ENCODE measurements at regions not wholly inside any gene's neighbourhood (a gene's known extent, or its start where the extent isn't known, plus 50 kb on each side); places are given as distances from the start of the nearest gene placed in this dataset.

DNA sequence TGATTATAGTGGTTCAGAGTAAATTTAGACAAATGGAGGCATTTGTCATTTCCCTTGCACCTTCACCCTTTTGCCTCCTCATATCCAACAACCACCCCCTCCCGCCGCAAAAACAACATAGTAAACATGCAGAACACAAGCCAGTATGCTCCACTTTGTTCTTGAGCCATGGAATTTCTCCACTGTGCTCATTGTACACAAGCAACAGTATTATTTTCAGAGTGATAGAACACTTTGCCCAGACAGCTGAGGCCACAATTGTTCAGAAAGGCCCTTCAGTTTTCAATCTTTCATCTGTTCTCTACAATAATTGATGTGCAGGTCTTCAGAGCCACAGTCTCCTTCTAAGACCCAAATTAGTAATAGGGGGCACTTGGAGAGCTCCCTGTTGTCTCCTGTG, 272.8 kb upstream of the SLC30A5 start:
- TF ChIP-seq, protein P1, sequence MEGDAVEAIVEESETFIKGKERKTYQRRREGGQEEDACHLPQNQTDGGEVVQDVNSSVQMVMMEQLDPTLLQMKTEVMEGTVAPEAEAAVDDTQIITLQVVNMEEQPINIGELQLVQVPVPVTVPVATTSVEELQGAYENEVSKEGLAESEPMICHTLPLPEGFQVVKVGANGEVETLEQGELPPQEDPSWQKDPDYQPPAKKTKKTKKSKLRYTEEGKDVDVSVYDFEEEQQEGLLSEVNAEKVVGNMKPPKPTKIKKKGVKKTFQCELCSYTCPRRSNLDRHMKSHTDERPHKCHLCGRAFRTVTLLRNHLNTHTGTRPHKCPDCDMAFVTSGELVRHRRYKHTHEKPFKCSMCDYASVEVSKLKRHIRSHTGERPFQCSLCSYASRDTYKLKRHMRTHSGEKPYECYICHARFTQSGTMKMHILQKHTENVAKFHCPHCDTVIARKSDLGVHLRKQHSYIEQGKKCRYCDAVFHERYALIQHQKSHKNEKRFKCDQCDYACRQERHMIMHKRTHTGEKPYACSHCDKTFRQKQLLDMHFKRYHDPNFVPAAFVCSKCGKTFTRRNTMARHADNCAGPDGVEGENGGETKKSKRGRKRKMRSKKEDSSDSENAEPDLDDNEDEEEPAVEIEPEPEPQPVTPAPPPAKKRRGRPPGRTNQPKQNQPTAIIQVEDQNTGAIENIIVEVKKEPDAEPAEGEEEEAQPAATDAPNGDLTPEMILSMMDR (IDR thresholded peaks at IDR 0.05), result no peak
- TF ChIP-seq EZH2 (IDR thresholded peaks at IDR 0.05), result no peak
- TF ChIP-seq EZH2phosphoT487 (IDR thresholded peaks at IDR 0.05), result no peak

Data from neural progenitor cell (in vitro differentiated cells).